CD14-positive monocyte (primary cell): ENCODE measurements at regions not wholly inside any gene's neighbourhood (a gene's known extent, or its start where the extent isn't known, plus 50 kb on each side); places are given as distances from the start of the nearest gene placed in this dataset.
"Not testable (repeated sequence)": the region's sequence is repeated elsewhere in the genome, so short reads cannot be mapped to it uniquely, and the experiment has no call there.

Experiments used
- DNase-seq, 3 donors: peaks; one replicate each; pipeline ENCODE4 v3.0.0-alpha.2; 2011 to 2022
- H2AFZ ChIP-seq: 2 replicates; pipeline ENCODE4 v1.6.0; 2012; ENCODE audit warnings: mild to moderate bottlenecking, low read depth, low read length, inconsistent platforms; ENCODE audit not compliant: insufficient read depth, poor library complexity, severe bottlenecking
- H3K27ac ChIP-seq, 2 donors: 1 replicate in 1 of 2; 2 replicates in 1 of 2; pipeline ENCODE4 v1.5.1; 2012 to 2013; ENCODE audit warnings: low read length in 2 of 2, control low read depth in 1 of 2, inconsistent platforms in 1 of 2, low read depth in 1 of 2, mild to moderate bottlenecking in 1 of 2
- H3K27me3 ChIP-seq, 2 donors: one replicate each; pipeline versions ENCODE4 v1.6.0 to v1.6.1; 2011 to 2013; ENCODE audit warnings: low read length in 2 of 2; ENCODE audit not compliant: control insufficient read depth in 2 of 2, insufficient read depth in 2 of 2
- H3K36me3 ChIP-seq, 2 donors: replicated peaks in 1 of 2; 1 replicate in 1 of 2; 2 replicates in 1 of 2; pipeline versions ENCODE4 v1.5.1 to v1.6.1; 2012 to 2013; ENCODE audit warnings: low read length in 2 of 2, control low read depth in 1 of 2, inconsistent platforms in 1 of 2, mild to moderate bottlenecking in 1 of 2; ENCODE audit not compliant: insufficient read depth in 2 of 2, control insufficient read depth in 1 of 2
- H3K4me1 ChIP-seq, 2 donors: 1 replicate in 1 of 2; 2 replicates in 1 of 2; pipeline versions ENCODE4 v1.5.1 to v1.6.1; 2012 to 2013; ENCODE audit warnings: low read length in 2 of 2, control low read depth in 1 of 2, inconsistent platforms in 1 of 2, mild to moderate bottlenecking in 1 of 2, moderate library complexity in 1 of 2; ENCODE audit not compliant: insufficient read depth in 2 of 2, control insufficient read depth in 1 of 2
- H3K4me2 ChIP-seq: replicated peaks from 2 replicates; pipeline ENCODE3; 2012; ENCODE audit warnings: low read length, moderate library complexity, mild to moderate bottlenecking; ENCODE audit not compliant: poor library complexity, severe bottlenecking; ENCODE audit errors: extremely low read depth
- H3K4me3 ChIP-seq, 3 experiments: fragments of 200-600 bp in 1 of 3; sonication (generic) in 1 of 3; replicated peaks in 1 of 3; 1 replicate in 2 of 3; 2 replicates in 1 of 3; pipeline ENCODE4 v1.5.1; 2011 to 2013; ENCODE audit warnings: low read length in 3 of 3, mild to moderate bottlenecking in 3 of 3, control low read depth in 2 of 3, low read depth in 2 of 3, inconsistent platforms in 1 of 3, moderate library complexity in 1 of 3
- H3K79me2 ChIP-seq: 2 replicates; pipeline ENCODE4 v1.6.0; 2012; ENCODE audit warnings: mild to moderate bottlenecking, control low read depth, inconsistent platforms, low read length, moderate library complexity; ENCODE audit not compliant: insufficient read depth
- H3K9ac ChIP-seq: 2 replicates; pipeline ENCODE4 v1.6.0; 2017; ENCODE audit warnings: low read length, mild to moderate bottlenecking; ENCODE audit not compliant: insufficient read depth, poor library complexity, severe bottlenecking
- H3K9me3 ChIP-seq, 2 donors: replicated peaks in 1 of 2; 1 replicate in 1 of 2; 2 replicates in 1 of 2; pipeline versions ENCODE4 v1.5.1 to v1.6.1; 2012 to 2013; ENCODE audit warnings: low read length in 2 of 2, control low read depth in 1 of 2; ENCODE audit not compliant: control insufficient read depth in 1 of 2, insufficient read depth in 1 of 2
- H4K20me1 ChIP-seq: 2 replicates; pipeline ENCODE4 v1.6.0; 2012; ENCODE audit warnings: mild to moderate bottlenecking, low read length, control low read depth, moderate library complexity; ENCODE audit not compliant: insufficient read depth
- H3K27ac Mint-ChIP-seq, 7 donors: one replicate each; pipeline ENCODE4 v1.8.0; 2020; ENCODE audit warnings: mild to moderate bottlenecking in 7 of 7, mixed read lengths in 7 of 7, moderate library complexity in 6 of 7, inconsistent platforms in 2 of 7
- H3K27me3 Mint-ChIP-seq, 3 donors: one replicate each; pipeline ENCODE4 v1.8.0; 2021 to 2022; ENCODE audit warnings: low read depth in 3 of 3, mild to moderate bottlenecking in 3 of 3, mixed read lengths in 3 of 3, moderate library complexity in 3 of 3, inconsistent platforms in 1 of 3
- H3K36me3 Mint-ChIP-seq, 2 donors: one replicate each; pipeline ENCODE4 v1.8.0; 2020; ENCODE audit warnings: mixed read lengths in 2 of 2, inconsistent platforms in 1 of 2, mild to moderate bottlenecking in 1 of 2
- H3K4me1 Mint-ChIP-seq: one replicate; pipeline ENCODE4 v1.8.0; 2020; ENCODE audit warnings: mild to moderate bottlenecking, mixed read lengths
- H3K4me3 Mint-ChIP-seq, 2 donors: one replicate each; pipeline ENCODE4 v1.8.0; 2020; ENCODE audit warnings: mild to moderate bottlenecking in 2 of 2, mixed read lengths in 2 of 2, moderate library complexity in 1 of 2
- H3K9me3 Mint-ChIP-seq, 7 donors: one replicate each; pipeline ENCODE4 v1.8.0; 2020 to 2022; ENCODE audit warnings: mixed read lengths in 7 of 7, mild to moderate bottlenecking in 6 of 7, moderate library complexity in 6 of 7, inconsistent platforms in 2 of 7
- WGBS: methylation state at CpG from one replicate; pipeline ENCODE4 v1.1.5; 2013; ENCODE audit warnings: missing lambda C conversion rate; ENCODE audit not compliant: insufficient coverage; 5-methylcytosine and 5-hydroxymethylcytosine counted together
- intact Hi-C, 2 donors: fragments of 100-400 bp; cut with micrococcal nuclease; formaldehyde crosslinking; loops; one replicate each; pipeline versions ENCODE4 v1.15.0 to v1.15.1; 2023
- TF ChIP-seq, protein P1 (sequence below): fragments of 200-600 bp; IDR thresholded peaks from one replicate; pipeline ENCODE4 v1.8.0; 2022; ENCODE audit warnings: antibody characterized with exemption, mild to moderate bottlenecking

DNA sequence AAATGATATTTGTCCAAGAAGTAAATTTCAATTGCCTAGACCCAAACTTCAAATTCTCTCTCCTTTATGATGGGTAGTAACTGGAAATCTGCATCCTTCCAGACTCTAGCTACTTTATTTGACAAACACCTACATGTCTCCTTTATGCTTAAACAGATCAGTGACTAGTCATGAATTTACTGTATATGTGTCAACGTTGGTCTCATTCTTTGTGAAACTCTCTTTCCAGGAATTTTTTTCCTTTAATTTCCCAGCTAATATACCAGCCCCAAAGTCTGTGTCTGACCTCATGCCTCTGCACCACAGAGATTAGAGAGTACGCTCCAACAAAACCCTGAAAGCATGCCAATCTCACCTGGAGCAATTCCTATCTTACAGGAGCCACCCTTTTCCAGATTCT lies 811.2 kb upstream of the NCAM2 start:
- TF ChIP-seq, protein P1, sequence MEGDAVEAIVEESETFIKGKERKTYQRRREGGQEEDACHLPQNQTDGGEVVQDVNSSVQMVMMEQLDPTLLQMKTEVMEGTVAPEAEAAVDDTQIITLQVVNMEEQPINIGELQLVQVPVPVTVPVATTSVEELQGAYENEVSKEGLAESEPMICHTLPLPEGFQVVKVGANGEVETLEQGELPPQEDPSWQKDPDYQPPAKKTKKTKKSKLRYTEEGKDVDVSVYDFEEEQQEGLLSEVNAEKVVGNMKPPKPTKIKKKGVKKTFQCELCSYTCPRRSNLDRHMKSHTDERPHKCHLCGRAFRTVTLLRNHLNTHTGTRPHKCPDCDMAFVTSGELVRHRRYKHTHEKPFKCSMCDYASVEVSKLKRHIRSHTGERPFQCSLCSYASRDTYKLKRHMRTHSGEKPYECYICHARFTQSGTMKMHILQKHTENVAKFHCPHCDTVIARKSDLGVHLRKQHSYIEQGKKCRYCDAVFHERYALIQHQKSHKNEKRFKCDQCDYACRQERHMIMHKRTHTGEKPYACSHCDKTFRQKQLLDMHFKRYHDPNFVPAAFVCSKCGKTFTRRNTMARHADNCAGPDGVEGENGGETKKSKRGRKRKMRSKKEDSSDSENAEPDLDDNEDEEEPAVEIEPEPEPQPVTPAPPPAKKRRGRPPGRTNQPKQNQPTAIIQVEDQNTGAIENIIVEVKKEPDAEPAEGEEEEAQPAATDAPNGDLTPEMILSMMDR, result no peak
- peaks cover 2 to 11% of the 10 kb centered on the region in 2 donors for H3K9me3 ChIP-seq
- H3K27me3 Mint-ChIP-seq, result peaks cover 0 to 1% (median 0%) of the 10 kb centered on the region in 3 donors
- H3K36me3 ChIP-seq, result no peaks in the 10 kb centered on the region
- intact Hi-C loops, result no loop called here
- WGBS, result no CpG with 5 or more reads among the region's 2 CpGs
- no peaks in the 10 kb centered on the region for H3K4me1 ChIP-seq
- H3K79me2 ChIP-seq, result no peaks in the 10 kb centered on the region
- no peaks in the 10 kb centered on the region for H4K20me1 ChIP-seq
- H2AFZ ChIP-seq, result no peak overlapping the region
- H3K4me3 Mint-ChIP-seq, result no peak overlapping the region
- H3K27ac Mint-ChIP-seq, result no peak overlapping the region
- H3K36me3 Mint-ChIP-seq, result no peaks in the 10 kb centered on the region
- no peak for DNase-seq
- H3K4me2 ChIP-seq, result no peak overlapping the region
- no peaks in the 10 kb centered on the region for H3K4me1 Mint-ChIP-seq
- peaks cover 7 to 21% (median 10%) of the 10 kb centered on the region in 7 donors for H3K9me3 Mint-ChIP-seq
- H3K4me3 ChIP-seq, result no peak overlapping the region
- H3K27me3 ChIP-seq, result no peaks in the 10 kb centered on the region
- no peak overlapping the region for H3K27ac ChIP-seq
- no peak overlapping the region for H3K9ac ChIP-seq

- H3K36me3 Mint-ChIP-seq, H3K4me3 ChIP-seq, H3K36me3 ChIP-seq, H2AFZ ChIP-seq, H3K27ac ChIP-seq, H3K4me1 Mint-ChIP-seq, H3K4me3 Mint-ChIP-seq, H4K20me1 ChIP-seq, H3K27me3 ChIP-seq, H3K4me1 ChIP-seq, H3K4me2 ChIP-seq, H3K27ac Mint-ChIP-seq, H3K27me3 Mint-ChIP-seq, H3K79me2 ChIP-seq, intact Hi-C loops, H3K9me3 ChIP-seq, DNase-seq, H3K9ac ChIP-seq: not testable (repeated sequence)
- H3K9me3 Mint-ChIP-seq, result peaks cover 0 to 13% (median 7%) of the 10 kb centered on the region in 7 donors
- WGBS, result no CpG with 5 or more reads among the region's 4 CpGs
Measured at GRCh38 chr21:20201323-20201722, 796.9 kb upstream of the NCAM2 start.
